GM18867 (cell line): ENCODE measurements at regions not wholly inside any gene's neighbourhood (a gene's known extent, or its start where the extent isn't known, plus 50 kb on each side); places are given as distances from the start of the nearest gene placed in this dataset.
"Not testable (repeated sequence)": the region's sequence is repeated elsewhere in the genome, so short reads cannot be mapped to it uniquely, and the experiment has no call there.

Source experiments
- ATAC-seq: cut with Tn5 transposase; IDR thresholded peaks from one replicate; pipeline ENCODE4 v1.9.1; 2021; ENCODE audit warnings: mild to moderate bottlenecking, moderate library complexity; ENCODE audit not compliant: unreplicated experiment

DNA sequence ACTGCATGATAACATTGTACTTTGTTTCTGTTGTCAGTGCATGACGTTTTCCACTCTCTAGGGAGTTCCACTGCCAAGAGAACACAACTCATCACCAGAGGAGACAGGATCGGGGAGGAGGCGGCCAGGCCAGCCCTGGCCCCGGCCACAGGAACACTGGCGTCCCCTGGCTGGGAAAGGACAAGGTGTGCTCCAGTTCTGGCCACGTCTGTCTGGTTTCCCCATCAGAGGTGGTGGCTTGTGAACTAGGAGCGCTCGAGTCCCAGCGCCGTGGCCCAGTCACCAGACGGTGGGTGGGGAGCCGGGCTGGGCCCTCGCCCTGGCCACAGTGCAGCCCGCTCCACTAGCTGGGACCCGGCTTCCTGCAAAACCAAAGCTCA lies 211.9 kb upstream of the IRX4 start:
- no peak for ATAC-seq

DNA sequence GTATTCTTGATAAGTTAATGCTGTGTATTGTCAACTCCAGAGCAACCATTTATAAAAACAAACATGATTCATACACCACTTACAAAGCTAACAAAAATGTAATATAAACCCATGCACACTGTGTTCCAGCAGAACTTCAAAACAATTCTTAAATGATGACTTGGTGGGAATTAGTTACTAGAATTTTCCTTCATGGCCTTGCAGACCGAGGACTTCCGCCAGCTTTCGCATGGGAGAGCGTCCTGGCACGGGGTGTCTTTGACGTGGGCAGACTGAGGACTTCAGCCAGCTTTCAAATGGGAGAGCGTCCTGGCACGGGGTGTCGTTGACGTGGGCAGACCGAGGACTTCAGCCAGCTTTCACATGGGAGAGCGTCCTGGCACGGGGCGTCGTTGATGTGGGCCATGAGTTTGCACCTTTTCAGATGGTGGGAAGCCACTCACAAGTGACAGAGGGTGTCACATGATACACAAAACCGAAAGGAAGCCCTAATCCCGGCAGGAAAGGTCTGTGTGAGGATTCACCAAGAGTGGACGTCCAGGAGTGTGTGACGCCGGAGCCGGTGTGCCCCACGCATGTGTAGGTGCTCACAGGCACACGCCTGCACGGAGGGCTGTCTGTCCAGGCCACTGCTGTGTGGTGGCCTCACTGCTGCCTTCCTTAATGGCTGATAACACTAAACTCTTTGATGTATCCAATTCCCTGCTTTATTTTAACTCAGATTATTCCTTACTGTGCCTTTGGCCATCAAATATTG lies 211.3 kb upstream of the IRX4 start:
- ATAC-seq = no peak

DNA sequence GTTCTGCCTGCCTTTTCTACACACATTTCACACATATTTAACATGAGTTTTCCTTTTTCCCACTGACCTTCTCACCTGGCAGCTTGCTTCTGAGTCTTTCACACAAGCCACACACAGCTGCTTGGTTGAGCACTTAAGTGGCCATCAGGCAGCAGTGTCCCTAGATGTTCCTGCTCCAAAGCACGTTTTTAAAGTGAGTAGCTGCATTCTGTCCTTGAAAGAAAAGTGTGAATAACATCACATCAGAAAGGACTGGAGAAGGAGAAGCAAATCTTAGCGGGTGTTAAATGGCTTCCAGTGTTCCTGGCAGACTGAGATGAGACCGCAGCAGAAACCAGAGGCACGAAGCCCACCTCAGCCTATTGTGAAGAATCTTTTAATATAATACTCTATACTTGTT lies 209.2 kb upstream of the IRX4 start:
- ATAC-seq = no peak

DNA sequence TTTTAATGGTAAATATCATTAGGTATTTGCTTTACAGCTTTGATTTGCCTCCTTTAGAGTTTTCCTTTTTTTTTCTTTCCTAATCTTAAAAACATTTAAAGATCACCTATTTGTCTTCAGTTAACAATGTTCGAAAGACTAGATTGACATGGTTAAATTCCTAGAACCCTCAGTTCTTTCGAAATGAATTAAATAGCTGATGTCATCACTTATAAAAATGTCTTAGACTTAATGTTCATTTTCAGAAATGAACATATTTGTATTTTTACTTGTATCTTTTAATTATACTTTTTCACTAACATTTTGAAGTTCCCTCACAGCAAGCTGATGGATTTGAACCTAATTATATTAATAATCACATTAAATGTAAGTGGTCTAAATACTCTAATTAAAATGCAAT lies 205.3 kb upstream of the IRX4 start:
- ATAC-seq = no peak

DNA sequence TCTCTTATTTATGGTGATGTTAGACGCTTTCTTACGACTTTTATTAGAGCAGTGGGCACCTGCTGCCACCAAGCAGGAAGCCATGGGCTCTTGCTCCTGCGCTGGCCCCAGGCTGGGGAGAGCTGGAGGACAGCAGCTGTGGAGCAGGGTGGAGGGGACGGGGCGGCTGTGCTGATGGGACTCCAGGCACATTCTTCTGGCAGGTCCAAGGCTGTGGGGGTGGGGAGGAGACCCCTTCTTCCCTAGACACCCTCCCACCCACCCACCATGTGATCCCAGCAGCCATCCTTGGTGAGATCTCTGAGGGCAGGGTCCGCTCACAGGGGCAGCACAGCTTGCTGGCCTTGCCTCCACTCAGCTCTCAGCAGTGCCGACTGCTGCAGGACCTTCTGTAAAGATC lies 192.6 kb upstream of the IRX4 start:
- ATAC-seq = no peak

DNA sequence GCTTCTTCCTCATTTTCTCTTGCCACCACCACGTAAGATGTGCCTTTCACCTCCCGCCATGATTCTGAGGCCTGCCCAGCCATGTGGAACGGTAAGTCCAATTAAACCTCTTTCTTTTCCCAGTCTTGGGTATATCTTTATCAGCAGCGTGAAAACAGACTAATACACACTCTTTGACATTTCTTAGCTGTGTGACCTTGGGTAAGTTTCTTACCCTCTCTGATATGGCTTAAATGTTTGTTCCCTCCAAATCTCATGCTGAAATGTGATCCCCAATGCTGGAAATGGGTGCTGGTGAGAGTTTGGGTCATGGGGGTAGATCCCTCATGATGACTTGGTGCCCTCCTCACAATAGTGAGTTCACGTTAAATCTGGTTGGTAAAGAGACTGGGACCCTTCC lies 188.8 kb upstream of the IRX4 start:
- ATAC-seq = no peak

DNA sequence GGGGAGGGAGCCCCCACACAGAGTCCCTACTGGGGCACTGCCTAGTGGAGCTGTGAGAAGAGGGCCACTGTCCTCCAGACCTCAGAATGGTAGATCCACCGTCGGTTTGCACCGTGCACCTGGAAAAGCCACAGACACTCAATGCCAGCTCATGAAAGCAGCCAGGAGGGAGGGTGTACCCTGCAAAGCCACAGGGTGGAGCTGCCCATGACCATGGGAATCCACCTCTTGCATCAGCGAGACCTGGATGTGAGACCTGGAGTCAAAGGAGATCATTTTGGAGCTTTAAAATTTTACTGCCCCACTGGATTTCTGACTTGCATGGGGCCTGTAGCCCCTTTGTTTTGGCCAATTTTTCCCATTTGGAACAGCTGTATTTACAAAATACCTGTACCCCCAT lies 188.1 kb upstream of the IRX4 start:
- ATAC-seq = not testable (repeated sequence)

DNA sequence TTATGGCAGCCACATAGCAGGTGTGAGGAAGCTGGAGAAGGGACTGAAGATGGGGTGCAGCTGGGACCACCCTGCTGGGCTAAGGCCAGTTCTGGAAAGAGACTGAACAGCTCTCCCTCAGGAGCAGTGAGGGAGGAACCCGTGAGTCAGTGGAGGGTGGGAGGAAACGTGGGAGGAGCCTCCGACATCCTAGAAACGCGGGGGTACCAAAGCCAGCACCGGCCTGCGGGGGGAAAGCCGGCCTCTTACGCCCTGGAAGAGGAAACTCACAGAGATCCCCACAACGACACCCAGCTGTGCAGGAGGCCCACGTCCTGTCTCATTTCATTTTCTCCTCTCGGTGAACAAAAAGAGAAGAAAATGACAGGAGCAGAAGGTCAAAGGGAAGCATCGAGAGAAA lies 185.8 kb upstream of the IRX4 start:
- no peak for ATAC-seq

DNA sequence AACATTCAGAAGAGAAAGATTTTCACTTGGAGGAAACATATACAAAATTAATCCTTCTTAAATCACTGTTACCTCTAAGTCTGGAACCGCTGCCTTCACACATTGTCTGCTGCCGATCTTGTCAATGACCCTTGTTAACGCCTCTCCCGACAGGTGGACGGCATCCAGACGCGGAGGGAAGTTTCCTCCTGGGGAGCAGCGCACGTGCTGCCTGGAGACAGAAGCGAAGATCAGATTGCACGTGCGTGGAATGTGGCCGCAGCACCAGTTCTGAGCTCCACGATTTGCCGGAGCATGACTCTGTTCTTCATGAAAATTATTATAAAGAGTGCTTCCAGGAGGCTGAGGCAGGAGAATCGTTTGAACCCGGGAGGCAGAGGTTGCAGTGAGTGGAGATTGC lies 183.6 kb upstream of the IRX4 start:
- no peak for ATAC-seq

DNA sequence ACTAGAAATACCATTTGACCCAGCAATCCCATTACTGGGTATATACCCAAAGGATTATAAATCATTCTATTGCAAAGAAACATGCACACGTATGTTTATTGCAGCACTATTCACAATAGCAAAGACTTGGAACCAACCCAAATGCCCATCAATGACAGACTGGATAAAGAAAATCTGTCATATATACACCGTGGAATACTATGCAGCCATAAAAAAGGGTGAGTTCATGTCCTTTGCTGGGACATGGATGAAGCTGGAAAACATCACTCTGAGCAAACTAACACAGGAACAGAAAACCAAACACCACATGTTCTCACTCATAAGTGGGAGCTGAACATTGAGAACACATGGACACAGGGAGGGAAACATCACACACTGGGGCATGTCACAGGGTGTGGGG lies 180.7 kb upstream of the IRX4 start:
- ATAC-seq = not testable (repeated sequence)

DNA sequence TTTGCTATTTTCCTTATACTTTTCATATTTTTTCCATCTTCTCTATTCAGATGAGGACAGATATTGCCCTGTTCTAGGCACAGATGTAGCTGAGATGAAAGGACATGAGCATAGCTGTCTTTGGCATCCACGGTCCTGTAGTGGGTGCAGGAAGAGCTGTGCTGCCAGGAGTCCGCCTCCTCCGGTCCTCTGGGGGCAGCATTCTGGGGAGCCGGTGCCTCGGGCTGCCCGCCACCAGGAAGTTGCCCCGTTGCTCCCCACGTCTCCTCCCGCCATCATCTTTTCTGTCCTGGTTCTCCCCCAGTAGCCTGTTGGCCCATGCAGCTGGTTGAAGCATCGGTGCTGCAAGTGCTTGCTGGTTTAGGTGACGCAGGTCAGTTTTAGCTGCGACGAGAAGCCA lies 170.0 kb upstream of the IRX4 start:
- no peak for ATAC-seq

DNA sequence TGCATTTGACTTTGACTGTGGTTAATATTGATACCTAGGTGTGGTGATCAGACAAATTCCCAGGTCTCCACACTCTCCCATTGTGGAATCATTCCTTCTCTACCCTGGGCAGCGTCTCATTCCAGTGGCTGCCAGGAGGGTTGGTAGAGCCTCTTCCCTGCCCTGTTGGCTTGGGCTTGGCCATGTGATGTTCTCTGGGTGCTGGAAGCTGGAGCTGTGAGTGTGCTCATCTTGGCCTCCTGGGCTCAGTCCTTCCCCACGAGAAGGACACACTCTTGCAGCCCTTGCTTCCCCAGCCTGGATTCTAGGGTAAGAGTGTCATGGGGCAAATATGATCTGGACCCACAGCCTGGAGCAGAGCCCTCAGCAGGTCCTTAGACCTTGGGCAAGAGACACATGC lies 167.2 kb upstream of the IRX4 start:
- no peak for ATAC-seq

DNA sequence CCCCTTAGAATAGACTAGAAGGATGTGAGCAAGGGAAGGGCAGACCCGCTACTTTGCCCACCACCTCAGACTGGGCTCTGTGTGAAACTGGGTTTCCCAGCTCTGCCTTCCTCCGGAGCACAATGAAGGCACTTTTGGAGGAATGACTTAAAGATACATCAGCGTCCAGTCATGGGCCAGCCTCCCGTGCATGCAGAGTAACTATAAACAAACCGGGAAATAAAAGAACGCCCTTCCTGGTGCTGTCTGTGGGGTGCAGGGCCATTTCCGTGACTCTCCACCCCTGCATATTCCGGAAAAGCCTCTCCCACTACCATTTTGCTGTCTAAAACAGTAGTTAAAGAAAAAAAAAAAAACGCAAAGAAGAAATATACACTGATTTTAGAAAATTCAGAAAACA lies 165.9 kb upstream of the IRX4 start:
- no peak for ATAC-seq

DNA sequence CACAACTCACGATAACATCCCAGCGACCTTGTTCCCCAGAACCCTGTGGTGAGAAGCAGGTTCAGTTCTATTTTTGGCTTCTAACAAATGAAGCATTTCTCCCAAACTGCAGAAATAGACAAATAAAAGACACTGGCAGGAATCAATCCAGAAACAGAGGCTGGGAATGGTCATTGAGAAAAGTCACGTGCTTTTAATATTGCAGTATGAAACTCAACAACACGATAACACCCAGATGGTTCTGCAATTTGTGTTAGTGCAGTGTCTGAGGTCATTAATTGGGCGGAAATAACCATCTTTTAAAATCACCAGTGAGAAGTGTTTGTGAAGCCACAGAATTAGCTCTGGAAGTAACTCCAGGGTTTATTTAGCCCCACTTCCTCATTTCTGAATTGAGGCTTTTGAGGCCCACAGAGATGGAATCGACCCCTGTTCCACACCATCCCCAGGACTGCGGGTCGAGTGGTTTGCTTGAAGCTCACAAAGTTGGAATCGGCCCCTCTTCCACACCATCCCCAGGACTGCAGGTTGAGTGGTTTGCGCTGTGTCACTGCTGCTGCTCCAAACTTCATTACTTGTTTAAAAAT lies 164.7 kb upstream of the IRX4 start:
- no peak for ATAC-seq

DNA sequence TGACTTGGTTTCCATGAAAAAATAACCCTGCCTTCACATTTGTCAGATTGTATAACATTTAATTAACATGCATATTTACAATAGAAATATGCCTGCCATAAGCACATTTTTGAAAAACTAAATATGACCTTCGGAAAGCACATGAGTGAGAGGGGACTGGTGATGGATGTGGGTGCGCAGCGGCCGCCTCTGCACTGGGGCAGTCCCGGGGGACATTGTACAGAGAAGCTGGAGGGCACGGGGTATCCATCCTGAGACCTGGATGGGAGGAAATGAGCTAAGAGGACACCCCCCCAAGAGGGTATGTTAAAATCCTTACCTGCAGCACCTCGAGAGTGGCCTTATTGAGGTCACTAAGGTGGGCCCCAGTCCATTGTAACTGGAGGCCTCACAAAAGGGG lies 161.3 kb upstream of the IRX4 start:
- ATAC-seq = no peak

DNA sequence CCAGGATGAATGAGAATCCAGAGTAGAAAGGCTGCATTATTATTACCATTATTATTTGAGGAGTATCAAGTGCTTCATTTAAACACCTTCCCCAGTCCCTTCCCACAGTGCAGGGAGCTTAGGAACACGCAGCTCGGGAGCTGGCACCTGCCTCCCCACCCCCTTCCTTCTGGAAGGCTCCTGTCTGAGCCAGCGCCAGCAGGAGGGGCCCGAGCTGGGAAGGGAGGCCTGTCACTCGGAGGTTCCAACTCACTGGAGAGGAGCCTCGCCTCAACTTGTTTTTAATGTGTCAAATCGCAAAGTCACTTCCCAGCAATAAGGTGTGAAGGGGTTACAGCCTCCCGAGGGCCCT lies 156.4 kb upstream of the IRX4 start:
- ATAC-seq = no peak

DNA sequence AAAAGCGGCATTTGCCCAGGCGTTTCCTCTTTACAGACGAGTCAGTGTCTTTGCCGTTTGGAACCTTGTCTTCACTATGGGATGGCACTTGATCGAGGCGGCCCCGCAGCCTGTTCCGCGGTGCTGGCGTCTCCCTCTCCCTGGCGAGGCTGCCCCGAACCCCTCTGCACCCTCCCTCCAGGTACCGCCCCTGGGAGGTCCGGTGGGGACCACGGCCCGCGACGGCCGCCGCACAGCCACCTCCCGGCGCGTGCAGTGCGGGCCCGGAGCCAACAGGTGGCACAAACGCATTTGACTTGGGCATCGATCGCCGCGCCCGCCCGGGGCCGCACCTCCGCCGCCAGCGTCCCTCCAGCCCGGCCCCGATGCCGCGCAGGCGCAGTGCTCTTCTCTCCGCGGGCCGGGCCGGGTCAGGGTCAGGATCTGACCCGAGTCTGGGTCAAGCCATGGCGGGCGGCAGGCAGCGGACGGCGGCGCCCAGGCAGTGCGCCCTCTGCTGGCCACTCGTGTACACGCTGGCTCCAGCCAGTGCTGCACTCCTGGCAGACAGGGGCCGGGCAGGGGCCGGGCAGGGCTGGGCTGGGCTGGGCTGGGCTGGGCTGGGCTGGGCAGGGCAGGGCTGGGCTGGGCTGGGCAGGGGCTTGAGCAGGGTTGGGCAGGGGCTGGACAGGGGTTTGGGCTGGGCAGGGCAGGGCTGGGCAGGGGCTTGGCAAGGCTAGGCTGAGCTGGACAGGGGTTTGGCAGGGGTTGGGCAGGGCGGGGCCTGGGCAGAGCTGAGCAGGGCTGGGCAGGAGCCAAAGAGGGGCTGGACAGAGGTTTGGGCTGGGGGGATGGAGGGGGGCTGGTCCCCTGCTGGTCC lies 155.8 kb upstream of the IRX4 start:
- peak; percentile 96 for ATAC-seq

DNA sequence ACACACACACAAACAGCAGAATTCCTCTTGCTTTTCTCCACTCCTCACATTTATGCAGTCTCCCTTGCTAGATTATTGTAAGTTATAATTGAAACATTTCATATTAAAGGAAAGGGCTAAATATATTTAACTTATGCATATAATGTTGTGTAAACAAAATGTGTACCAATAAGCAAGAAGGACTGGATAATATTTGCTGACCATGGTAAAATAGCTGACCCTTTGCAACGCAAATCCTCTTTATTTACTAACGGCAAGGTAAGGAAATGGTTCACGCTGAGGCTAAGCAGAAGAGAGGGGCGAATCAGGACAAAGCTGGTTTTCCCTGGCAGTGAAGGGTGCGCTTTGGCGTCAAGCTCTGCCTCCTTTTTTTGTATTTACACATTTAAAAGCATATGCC lies 154.2 kb upstream of the IRX4 start:
- ATAC-seq = no peak

DNA sequence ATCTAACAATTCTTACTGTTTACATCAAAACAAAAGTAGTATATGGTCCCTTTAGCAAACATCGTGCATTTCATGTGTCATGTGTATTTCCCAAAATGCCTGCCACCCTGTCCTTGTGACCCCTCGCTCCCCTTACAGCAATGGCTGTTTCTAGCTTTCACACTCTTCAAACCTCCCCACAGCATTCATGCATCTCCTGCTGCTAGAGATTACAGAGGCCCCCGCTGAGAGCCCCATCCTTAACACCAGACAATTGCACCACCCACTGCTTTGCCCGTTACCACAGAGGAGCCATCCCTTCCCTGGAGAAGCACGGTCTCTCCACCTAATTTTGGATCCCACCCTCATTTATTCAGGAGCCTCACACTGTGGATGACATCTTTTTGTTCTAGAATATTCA lies 149.7 kb upstream of the IRX4 start:
- ATAC-seq = no peak

DNA sequence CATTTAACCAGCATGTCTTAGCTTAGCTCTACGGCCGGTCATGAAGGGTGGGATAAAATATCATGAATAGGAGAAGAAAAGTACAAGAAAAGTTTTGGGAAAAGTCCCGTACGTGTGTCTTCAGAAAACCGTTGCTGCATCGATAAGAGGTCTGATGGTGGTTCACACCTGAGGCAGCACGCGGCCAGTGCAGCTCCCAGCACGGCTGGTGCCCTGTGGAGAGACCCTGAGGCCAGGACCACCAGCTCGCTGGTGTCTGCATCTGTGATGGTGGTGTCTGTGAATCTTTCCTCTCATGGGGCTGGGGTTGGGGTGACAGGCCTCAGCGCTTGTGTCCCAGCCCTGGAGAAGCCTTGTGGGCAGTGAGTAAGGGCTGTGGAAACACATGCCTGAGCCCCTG lies 148.9 kb upstream of the IRX4 start:
- no peak for ATAC-seq

DNA sequence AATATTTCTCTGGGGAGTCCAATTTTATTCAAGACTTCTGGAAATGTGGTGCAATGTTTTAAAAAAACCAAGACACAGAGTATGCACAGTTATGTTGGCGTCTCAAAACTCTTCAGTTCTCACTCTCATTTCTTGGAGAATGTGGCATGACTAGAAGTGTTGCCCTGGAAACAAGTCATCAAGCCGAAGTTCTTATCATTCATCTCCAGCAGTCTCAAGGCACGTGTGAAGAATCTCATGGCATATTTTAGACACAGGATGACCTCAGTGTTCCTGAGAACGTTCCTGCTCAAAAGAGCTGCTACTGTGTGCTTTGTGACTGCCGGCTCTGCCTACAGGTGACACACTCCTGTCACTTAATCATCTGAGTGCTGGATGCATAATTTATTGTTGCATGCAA lies 147.4 kb upstream of the IRX4 start:
- ATAC-seq = no peak

DNA sequence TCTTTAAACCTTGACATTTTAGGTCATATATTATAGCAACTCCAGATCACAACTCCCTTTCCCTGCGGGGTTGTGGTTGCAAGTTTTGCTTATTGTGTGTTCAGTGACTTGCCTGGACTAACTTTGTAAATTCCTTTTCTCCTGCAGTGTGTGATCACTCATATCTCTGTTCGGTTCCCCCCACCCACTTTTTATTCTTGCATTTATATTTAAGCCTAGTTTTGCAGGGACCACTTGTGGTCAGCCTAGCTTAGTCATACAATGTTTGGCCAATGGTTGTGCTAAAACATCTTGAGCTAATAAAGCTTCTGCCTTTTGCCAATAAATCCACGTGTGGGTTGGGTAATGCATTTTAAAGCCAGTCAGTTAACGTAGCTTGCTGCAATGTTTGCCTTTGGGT lies 146.5 kb upstream of the IRX4 start:
- no peak for ATAC-seq
